ENCODE measurements at regions not wholly inside any gene's neighbourhood (a gene's known extent, or its start where the extent isn't known, plus 50 kb on each side); places are given as distances from the start of the nearest gene placed in this dataset.

DNA sequence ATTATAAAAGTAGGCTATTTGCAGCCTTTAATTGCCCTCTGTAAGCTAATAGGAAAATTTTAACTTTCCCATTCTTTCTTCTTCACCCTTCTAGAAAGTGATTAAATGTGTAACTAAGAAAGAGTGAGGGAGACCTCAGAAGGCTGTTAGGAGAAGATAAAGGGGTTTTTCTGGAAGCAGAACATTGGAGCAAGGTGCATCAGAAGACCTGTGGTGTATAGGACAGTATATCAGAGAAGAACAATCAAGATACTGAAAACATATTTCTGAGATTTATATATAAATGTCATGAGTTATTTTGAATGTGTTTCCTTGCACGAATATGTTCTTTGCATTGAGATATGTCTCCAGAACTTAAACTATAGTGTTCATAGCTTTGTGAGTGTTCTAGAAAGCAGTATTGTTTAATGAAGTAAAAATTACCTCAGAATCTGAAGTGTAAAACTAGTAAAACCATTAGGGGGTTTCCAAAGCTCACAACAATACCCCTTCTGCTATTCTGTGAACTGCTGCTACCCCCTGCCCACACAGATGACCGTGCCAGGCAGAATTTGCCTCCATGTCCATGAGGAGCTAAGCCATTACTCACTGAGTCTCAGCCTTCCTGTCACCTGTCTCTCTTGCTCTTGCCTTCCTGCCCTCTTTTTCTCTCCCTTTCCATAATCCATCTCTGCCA lies 537.9 kb downstream of the EPHA4 start:
- no peak for DNase-seq

DNA sequence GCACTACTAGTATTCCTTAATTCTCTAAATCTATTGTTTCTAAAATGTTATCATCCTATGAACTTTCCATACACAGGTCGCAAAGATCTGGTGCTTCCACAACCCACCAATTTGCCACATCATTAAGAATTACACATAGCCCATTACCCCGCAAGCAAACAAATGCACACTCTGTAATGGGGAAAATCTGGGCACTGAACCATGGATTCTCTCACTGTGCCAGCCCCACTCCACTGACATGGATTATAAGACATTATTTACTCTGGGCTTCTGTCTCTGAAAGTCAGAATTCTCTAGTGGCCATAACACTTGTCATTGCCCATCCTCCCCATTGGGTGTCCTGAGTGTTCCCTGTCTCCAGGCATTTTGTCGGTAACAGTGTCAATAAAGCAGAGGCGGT lies 537.1 kb downstream of the EPHA4 start:
- DNase-seq: no peak

DNA sequence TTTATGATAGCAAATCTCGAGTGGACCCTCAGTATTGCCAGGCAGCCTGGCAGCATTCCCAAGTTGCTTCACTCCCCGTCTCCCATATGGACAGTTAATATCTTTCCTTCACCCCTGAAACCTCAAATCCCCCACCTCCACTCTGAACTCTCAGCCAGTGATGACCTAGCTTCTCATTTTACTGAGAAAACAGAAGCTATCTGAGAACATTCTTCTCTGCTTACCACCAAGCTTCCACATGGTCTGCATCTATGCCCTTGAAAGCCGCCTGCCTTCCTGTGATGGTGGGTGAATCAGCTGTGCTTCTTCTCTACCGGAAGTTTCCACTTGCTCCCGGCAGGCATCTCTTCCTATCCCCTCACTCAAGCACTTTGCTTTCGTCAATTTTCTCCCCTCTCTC lies 529.2 kb downstream of the EPHA4 start:
- no peak for DNase-seq

DNA sequence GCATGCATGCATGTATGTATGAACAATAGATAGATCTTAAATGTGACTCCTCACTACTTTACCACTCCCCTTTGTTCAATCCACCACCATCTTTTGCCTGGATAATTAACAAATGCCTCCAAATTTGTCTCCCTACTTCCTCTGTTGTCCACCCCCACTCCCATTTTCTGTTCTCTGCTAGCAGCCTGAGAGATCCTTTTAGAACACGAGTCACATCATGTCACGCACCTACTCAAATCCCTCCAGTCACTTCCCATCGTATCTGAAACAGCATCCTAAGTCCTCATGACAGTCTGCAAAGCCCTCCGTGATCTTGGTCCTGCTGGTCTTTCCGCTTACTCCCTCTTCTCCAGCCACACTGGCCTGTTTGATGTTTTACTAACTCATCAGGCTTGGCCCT lies 527.3 kb downstream of the EPHA4 start:
- DNase-seq: no peak

DNA sequence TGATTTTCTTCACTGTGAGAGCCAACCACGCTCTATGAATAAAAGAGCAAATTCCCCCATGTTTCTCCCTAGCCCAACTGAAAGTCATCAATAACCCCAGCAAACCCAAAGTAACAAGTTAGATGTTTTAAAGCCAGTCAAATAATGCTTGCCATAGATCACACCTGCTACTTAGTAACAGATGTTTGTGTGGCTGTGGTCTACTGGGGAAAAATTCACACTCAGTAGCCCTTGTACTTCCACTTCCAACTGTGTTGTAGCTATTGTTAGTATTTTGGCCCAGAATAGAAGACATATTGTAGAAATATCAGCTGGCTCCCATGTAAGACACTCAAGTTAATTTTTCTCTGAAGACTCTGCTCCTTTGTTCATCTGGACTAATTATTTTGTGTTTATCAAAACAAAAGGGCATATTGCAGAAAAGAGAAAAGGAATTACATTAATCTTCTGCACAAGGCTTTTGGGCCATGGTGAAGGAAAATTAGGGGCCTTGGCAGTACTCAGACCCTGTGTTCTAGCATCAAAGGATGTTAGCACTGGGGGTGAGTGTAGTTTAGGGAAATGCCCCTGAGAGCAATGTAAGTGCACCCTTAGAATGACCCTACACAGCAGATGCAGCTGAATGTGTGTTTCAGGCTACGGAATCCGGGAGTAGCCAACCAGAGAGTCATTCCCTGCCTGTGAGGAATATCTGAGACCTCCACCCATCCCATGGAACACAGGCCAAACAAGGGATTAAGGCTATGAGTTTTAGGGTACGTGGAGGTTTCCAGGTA lies 521.9 kb downstream of the EPHA4 start:
- DNase-seq: no peak

DNA sequence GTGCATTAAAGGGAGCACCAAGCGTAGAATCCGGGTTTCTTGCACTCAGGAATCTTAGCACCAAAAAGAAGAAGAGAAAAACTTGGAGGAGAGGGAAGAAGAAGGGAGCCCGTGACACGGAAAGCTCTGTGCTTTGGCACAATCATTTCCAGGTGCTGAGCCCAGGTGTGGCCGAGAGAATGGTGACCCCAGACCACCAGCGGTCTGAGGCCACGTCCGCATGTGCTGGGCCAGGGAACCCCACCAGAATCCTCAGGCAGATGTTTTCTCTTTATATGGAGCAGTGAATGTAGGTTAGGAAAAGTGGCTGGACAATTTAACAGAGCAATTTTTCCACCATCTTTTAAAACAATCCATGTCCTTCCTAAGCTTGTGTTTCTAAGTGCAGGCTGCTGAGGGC lies 520.9 kb downstream of the EPHA4 start:
- DNase-seq: no peak

DNA sequence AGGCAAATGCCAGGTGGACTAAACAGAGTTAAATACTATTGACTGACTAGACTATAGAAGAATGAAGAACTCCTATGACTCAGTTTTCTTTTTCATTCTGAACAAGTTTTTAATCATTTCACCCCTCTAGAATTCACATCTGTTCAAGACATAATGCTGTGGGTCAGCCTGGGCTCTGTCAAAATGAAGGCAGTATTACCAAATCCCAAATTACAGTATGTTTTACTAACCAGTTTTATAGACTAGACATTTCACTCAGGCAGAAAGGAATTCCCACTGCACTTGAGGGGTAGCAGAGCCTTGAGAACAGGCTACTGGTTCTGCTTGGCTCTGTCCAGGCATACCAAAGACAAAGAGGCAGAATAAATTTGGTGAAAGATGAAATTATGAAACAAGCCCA lies 511.7 kb downstream of the EPHA4 start:
- DNase-seq: no peak

DNA sequence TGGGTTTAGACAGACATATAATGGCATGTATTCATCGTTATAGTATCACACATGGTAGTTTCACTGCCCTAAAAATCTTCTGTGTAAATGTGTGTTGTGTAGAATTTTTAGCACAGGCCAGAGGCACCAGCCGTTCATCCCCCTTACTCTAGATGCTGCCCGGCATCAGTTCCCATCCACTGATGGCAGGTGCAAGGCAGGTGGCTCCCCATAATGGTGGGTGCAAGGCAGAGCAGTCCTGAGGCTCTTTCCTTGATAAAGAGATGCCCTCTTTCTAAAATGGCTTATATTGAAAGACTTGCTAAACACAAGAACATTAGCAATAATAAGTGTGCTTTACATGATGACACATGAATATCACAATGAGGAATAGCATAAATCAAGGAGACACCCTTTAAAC lies 508.5 kb downstream of the EPHA4 start:
- no peak for DNase-seq

DNA sequence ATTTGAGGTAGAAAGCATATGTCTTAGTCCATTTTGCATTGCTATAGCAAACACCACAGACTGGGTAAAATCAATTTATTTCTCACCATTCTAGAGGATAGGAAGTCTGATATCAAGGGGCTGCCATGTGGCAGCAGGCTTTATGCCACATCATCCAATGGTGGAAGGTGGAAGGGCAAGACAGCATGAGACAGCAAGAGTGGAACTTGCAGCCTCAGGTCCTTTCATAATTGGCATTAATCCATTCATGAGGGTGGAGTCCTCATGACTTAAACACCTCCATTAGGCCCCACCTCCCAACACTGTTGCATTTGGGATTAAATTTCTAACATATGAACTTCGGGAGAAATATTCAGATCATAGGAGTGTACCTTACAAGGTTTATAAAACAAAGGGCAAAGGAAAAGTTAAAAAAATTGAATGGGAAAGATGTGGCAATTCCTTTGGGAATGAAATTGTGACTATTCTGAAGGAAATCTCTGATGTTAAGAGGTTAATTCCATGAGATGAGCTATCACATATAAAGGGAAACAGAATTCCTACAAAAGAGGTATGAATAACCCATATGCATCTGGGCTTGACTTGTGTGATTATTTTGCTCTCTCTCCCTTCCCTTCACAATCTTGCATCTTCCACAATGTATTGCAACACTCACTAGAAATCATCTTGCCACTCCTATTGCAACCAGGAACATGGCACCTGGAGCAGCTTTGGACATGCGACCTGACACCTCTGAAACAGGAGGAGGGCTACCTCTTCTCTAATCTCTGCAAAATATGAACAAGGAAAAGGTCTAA lies 507.8 kb downstream of the EPHA4 start:
- no peak for DNase-seq

DNA sequence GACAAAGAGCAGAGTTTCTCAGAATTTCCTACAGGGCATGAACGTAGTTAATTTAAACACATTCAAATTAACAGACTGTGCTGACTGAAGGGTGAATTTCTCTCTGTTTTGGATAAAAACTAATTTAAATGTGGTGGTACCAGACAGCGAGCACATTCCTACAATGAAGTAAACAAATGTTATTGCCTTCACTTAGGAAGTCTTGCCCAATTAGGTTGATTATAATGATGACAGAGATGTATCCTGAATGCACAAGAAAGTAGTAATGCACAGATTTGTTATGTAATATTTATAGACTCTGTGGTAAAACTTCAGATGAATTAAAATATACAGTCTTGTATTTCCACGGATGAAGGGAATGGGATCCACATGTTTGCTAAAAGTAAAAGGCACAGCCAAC lies 507.2 kb downstream of the EPHA4 start:
- no peak for DNase-seq

DNA sequence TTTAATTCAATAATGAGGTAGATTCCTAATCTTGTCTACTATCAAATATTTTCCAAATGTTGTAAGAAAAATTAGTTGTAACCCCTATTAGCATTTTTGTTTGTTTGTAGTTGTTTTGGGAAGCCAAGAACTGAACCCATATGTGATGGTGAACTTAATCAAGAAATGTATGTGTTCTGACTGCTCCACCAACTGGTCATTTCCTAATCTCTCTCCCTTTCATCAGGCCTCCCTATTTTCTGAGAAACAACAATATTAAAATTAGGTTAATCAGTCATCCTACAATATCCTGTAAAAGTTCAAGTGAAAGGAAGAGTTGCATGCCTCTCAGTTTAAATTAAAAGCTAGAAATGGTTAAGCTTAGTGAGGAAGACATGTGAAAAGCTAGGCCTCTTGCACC lies 504.0 kb downstream of the EPHA4 start:
- DNase-seq: no peak

DNA sequence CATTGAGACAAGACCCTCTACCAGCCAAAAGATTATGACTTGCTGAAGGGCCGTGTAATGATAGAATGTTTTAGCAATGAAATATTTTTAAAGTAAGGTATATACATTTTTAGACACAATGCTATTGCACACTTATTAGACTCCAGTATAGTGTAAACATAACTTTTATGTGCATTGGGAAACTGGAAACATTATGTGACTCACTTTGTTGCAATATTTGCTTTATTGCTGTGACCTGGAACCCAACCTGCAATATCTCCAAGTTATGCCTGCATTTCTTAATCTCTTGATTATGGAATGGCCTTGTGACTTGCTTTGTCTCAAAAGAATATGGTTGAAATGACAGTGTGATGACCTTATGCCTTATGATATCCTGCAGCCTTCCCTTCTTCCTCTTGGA lies 502.0 kb downstream of the EPHA4 start:
- no peak for DNase-seq

DNA sequence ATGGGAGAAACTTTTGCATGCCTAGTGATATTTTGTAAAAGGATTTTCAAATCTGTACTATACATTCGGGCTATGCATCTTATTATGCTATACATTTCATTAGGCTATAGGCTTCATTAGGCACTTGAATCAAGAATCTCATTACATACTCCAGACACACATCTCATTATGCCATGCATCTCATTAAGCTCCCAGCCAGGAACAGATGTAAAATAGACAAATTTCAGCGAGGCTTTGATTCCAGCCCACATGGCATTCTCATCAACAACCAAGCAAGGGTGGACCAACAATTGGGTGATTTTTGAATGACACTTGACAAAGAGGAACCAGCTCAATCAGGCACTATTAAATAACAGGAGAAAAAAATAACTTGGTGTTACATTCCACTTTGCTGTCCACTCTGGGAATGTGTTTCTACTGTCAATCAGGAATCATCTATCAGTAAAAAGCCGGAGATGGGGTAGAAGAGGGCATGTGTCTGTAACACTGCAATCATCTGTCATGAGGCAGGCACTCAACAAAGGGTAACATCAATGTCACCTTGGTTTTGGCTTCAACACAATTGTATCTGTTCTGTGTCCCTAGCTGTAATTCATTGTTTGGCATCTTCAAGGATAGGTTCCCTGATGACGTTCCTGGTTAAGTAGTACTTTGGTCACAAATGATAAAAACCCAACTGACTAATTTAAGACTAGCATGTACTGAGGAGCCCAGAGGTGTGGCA lies 498.6 kb downstream of the EPHA4 start:
- DNase-seq: no peak

DNA sequence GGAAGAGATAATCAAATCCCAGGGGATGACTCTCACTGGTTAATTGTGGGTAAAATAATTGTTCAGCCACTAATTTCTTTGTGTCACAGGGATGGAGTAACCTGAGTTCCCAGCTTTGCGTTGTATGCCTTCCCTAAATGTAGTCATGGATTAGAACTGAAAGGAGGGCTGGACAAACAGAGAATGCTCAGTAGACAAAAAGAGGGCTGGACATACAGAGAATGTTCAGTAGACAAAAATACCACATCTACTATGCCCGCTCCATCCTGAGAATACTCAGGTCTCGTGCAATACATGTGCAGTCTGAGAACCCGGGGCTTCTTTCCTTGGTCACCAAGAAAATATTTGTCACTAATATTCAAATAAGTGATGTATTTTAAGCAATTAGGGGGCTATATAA lies 497.9 kb downstream of the EPHA4 start:
- no peak for DNase-seq

DNA sequence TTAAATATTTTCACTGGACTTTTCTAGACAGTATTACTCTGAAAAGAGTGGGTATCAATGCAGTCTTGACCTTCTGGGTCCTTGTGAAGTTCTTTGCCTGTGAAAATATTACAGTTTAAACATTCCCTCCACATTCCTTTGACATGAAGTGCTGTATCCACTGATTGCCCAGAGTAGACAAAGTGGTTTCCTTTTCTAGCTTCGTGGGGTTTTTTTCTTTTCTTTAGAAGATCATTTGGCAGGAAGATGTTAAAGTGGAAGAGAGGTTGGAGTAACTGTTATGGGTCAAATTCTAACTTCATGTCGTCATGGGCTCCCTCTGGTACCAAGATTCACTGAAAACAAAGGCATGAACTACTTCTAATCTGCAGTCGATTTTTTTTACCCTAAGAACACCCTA lies 496.9 kb downstream of the EPHA4 start:
- no peak for DNase-seq

DNA sequence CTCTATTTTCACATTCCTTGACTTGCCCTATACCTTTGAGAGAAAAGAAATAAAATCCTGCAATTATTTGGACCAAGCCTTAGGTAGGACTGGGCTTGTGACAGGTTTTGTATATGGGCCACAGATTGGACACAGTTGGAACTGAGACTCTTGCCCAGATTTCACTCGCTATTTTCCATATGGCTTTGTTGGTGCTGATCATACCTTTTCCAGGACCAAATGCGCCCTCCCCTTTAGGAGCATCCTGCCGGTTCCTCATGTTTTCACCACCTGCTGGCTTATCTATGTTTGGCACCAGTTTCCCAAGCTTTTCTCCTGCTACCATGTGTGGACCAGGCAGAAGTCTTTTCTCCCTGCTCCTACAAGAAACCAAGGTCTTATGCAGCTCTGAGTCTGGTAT lies 494.9 kb downstream of the EPHA4 start:
- no peak for DNase-seq

DNA sequence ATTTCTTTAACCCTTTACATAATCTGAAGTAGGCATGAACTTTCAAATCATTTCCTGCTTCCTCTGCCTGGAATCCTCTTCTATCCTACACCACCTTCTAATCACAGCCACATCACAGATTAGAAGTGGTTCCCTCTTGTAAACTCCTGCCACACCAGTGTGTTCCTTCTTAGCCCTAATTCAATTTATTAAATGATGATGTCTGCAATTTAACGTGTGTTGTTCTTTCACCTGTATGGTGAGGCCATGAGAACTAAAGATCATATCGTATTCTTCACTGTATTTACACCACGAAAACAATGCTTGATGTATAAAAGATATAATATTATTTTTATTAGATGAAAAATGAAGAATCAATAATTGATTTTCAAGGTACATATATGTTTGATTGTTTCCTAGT lies 494.3 kb downstream of the EPHA4 start:
- DNase-seq: no peak

DNA sequence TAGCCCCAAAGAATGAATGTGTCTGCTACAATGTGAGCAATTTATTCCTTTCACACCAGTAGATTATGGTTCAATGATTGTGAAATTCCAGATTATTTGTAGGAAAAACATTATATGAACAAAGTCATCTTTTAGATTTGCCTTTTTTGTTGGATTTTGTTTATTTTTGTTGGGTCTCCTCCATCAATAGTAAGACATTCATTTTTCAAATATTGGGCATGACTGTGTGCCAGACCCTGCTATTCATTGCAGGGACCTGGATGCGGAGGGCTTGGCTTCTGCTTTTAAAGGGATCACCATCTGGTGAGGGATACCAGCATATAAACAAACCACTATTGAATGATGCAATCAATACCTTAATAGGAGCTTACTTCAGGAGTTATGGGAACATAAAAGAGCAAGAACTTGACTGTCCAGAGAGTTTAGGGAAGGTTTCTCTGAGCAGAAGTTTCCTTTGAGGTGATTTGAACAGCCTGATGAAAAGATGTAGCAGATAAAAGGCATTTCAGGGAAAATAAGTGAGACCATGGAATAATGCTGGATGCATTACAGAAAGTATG lies 486.7 kb downstream of the EPHA4 start:
- DNase-seq: no peak

DNA sequence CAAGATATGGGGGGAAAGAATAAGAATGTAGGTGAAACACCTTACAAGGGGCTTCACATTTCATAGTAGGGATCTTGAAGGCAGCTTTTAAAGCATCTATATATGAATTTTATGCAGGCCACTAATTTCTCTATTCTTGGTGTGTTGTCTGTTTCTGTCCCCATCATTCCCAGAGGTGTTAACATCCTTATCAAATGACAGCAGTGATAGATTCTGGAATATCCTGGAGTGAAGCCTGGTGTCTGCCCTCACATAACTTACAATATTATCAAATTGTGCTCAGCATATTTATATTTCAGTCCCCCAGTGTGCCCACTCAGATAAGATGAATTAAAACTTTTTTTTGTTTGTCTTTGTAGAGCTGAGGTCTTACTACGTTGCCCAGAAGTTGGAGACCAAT lies 486.2 kb downstream of the EPHA4 start:
- DNase-seq: no peak

DNA sequence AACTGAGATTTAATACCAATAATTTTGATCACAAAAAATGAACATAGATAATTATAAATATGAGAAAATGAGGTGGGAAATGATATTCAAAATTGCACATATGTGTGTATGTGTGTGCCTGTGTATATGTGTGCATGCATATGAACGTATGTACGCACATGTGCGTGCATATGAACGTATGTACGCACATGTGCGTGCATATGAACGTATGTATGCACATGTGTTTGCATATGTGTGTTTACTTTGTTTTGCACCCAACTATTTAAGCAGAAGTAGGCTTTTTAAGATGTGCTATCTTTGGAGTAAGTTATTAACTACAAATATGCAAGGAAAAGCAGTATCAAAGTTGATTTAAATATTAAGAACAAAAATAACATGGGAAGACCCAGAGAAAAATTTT lies 484.3 kb downstream of the EPHA4 start:
- no peak for DNase-seq

DNA sequence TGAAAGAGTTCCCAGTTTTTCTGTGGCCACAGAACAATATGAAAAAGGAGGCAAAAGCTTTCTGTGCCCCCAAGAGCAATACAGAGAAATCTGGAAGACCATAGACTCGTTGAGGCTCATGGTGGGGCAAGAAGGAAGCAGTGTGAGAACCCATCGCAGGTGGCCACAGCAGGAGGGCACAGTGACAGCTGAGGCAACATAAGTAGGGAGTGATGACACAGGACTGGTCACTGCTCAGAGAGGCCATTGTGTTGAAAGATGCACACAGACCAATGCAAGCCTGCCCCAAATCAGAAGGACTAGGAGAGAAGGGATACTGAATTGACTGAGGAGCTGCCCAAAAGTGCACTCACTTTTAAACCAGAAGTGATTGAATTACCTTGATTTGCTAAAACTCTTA lies 483.6 kb downstream of the EPHA4 start:
- no peak for DNase-seq

DNA sequence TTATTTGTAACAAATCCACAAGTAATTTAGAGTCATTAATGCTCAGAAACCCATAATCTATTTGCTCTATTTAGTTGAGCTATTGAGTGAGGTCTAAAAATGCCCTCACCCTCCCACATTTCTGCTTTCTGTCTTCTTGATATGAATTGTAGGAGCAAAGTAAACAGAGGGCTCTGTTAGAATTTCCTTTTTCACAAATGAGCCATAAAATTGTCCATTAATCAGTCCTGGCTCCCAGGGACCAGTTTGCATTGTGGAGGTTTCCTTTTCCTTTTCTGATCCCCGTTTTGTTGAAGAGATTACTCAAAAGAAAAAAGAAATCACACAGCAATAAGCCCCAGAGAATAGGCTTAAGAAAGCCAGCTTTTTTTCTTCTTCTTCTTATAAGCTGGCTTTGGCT lies 476.7 kb downstream of the EPHA4 start:
- no peak for DNase-seq

All from CD4-positive, alpha-beta T cell treated with Interleukin-12 subunit alpha and Interleukin-12 subunit beta, for 1 hour (primary cell).